ENCODE measurements at regions not wholly inside any gene's neighbourhood (a gene's known extent, or its start where the extent isn't known, plus 50 kb on each side); places are given as distances from the start of the nearest gene placed in this dataset.

- TF ChIP-seq CTCF (conservative IDR thresholded peaks at IDR 0.05) (no peak), ZFX (IDR thresholded peaks at IDR 0.05) (no peak)
Observed at GRCh38 chr13:40468227-40468838, 198.1 kb downstream of the FOXO1 start.

Data from C4-2B (cell line).